SK-N-SH (cell line): ENCODE measurements at regions not wholly inside any gene's neighbourhood (a gene's known extent, or its start where the extent isn't known, plus 50 kb on each side); places are given as distances from the start of the nearest gene placed in this dataset.

Source experiments
- CTCF ChIA-PET: fragments of 300-600, 350-600 bp; formaldehyde crosslinking; extraction: SDS; loops from one replicate; lab custom pipeline; 2021; lab: Yijun Ruan, JAX
- POLR2A ChIA-PET: fragments of 350-600 bp; sonication (Branson Sonifier 250); formaldehyde crosslinking; extraction: SDS; loops from one replicate; lab custom pipeline; 2020; ENCODE audit warnings: antibody characterized with exemption, inconsistent platforms; lab: Yijun Ruan, JAX
- DNase-seq: peaks from one replicate; pipeline ENCODE4 v3.0.0; 2012
- H2AFZ ChIP-seq: fragments of 200-600 bp; sonication (generic); 2 replicates; pipeline ENCODE4 v1.8.1; 2016; ENCODE audit warnings: antibody characterized with exemption, mild to moderate bottlenecking, low read depth
- H3F3A ChIP-seq: fragments of 200-600 bp; sonication (generic); replicated peaks from 2 replicates; pipeline ENCODE3; 2016; ENCODE audit warnings: antibody characterized with exemption, mild to moderate bottlenecking; ENCODE audit not compliant: insufficient read depth
- H3K27ac ChIP-seq, 2 experiments: fragments of 200-500 bp in 1 of 2; fragments of 200-600 bp in 1 of 2; sonication (Bioruptor generic) in 1 of 2; sonication (generic), shearing (Covaris generic) in 1 of 2; 2 replicates each; pipeline versions ENCODE4 v1.5.1 to v1.6.1; 2014 to 2016; ENCODE audit warnings: low read depth in 2 of 2, inconsistent platforms in 1 of 2, low read length in 1 of 2, mild to moderate bottlenecking in 1 of 2, mixed read lengths in 1 of 2
- H3K27me3 ChIP-seq: fragments of 200-600 bp; sonication (generic), shearing (Covaris generic); 2 replicates; pipeline ENCODE4 v1.6.1; 2016; ENCODE audit warnings: mixed run types; ENCODE audit not compliant: insufficient read depth
- H3K36me3 ChIP-seq, 2 experiments: fragments of 200-500 bp in 1 of 2; fragments of 200-600 bp in 1 of 2; sonication (Bioruptor generic) in 1 of 2; sonication (generic) in 1 of 2; replicated peaks in 1 of 2; 2 replicates each; pipeline versions ENCODE3 to v1.5.1; 2014 to 2016; ENCODE audit warnings: low read length in 1 of 2, mild to moderate bottlenecking in 1 of 2; ENCODE audit not compliant: insufficient read depth in 2 of 2, control insufficient read depth in 1 of 2
- H3K4me1 ChIP-seq, 2 experiments: fragments of 200-500 bp in 1 of 2; fragments of 200-600 bp in 1 of 2; sonication (Bioruptor generic) in 1 of 2; sonication (generic), shearing (Covaris generic) in 1 of 2; 2 replicates each; pipeline versions ENCODE4 v1.5.1 to v1.6.1; 2014 to 2016; ENCODE audit warnings: low read depth in 1 of 2, low read length in 1 of 2, mixed run types in 1 of 2; ENCODE audit not compliant: insufficient read depth in 2 of 2, control insufficient read depth in 1 of 2
- H3K4me2 ChIP-seq: fragments of 200-600 bp; sonication (generic), shearing (Covaris generic); 2 replicates; pipeline ENCODE4 v1.6.1; 2017; ENCODE audit warnings: mixed run types
- H3K4me3 ChIP-seq, 2 experiments: fragments of 200-500 bp in 1 of 2; fragments of 200-600 bp in 1 of 2; sonication (Bioruptor generic) in 1 of 2; sonication (generic), shearing (Covaris generic) in 1 of 2; 2 replicates each; pipeline versions ENCODE4 v1.5.1 to v1.8.1; 2014 to 2016; ENCODE audit warnings: low read depth in 2 of 2, inconsistent platforms in 1 of 2, low read length in 1 of 2, mild to moderate bottlenecking in 1 of 2, mixed read lengths in 1 of 2, moderate library complexity in 1 of 2
- H3K79me2 ChIP-seq: fragments of 200-600 bp; sonication (generic); 2 replicates; pipeline ENCODE4 v1.8.1; 2017; ENCODE audit warnings: mild to moderate bottlenecking; ENCODE audit not compliant: insufficient read depth
- H3K9ac ChIP-seq: fragments of 200-600 bp; sonication (generic); 2 replicates; pipeline ENCODE4 v1.6.1; 2017; ENCODE audit warnings: mixed run types
- H3K9me2 ChIP-seq: fragments of 200-600 bp; sonication (generic); 2 replicates; pipeline ENCODE4 v1.6.1; 2017; ENCODE audit warnings: mixed run types
- H3K9me3 ChIP-seq: fragments of 200-600 bp; sonication (generic); 2 replicates; pipeline ENCODE4 v1.6.1; 2017; ENCODE audit warnings: mixed run types, mild to moderate bottlenecking, moderate library complexity
- H4K20me1 ChIP-seq: fragments of 200-600 bp; sonication (generic); 2 replicates; pipeline ENCODE4 v1.6.1; 2017; ENCODE audit warnings: mild to moderate bottlenecking, mixed run types; ENCODE audit not compliant: insufficient read depth
- CTCF ChIP-seq: fragments of 200-600 bp; sonication (generic); IDR thresholded peaks from 2 replicates; pipeline ENCODE4 v1.6.1; 2017; ENCODE audit warnings: antibody characterized with exemption, mild to moderate bottlenecking, moderate library complexity
- EZH2phosphoT487 ChIP-seq: fragments of 200-600 bp; sonication (generic); IDR thresholded peaks from 2 replicates; pipeline ENCODE4 v1.6.1; 2017; ENCODE audit warnings: low read depth, mixed run types, mild to moderate bottlenecking, antibody characterized with exemption, moderate library complexity, borderline replicate concordance
- FOSL2 ChIP-seq: IDR thresholded peaks from 2 replicates; pipeline ENCODE4 v1.4.0; 2012; ENCODE audit warnings: low read depth, mild to moderate bottlenecking, moderate library complexity, borderline replicate concordance
- GATA2 ChIP-seq: sonication (generic); formaldehyde crosslinking; IDR thresholded peaks from 2 replicates; pipeline ENCODE4 v1.5.0; 2020; ENCODE audit warnings: mild to moderate bottlenecking, missing genetic modification reagents
- NFIC ChIP-seq: IDR thresholded peaks from 2 replicates; pipeline ENCODE4 v1.4.0; 2012; ENCODE audit warnings: borderline replicate concordance
- POLR2AphosphoS5 ChIP-seq: IDR thresholded peaks from 2 replicates; pipeline ENCODE4 v1.6.1; 2012; ENCODE audit warnings: low read depth, low read length
- RAD21 ChIP-seq: IDR thresholded peaks from 2 replicates; pipeline ENCODE4 v1.6.1; 2012; ENCODE audit warnings: mild to moderate bottlenecking, low read length
- RXRA ChIP-seq: IDR thresholded peaks from 2 replicates; pipeline ENCODE4 v1.4.0; 2012; ENCODE audit warnings: low read depth, mild to moderate bottlenecking, borderline replicate concordance
- SIN3A ChIP-seq: IDR thresholded peaks from 2 replicates; pipeline ENCODE4 v1.6.1; 2012; ENCODE audit warnings: low read depth, mild to moderate bottlenecking, low read length, moderate library complexity, borderline replicate concordance
- SMC3 ChIP-seq: IDR thresholded peaks from 2 replicates; pipeline ENCODE4 v1.6.1; 2012; ENCODE audit warnings: low read depth, low read length, improper control_type of control experiment
- USF1 ChIP-seq: IDR thresholded peaks from 2 replicates; pipeline ENCODE4 v1.4.0; 2012; ENCODE audit warnings: low read depth, borderline replicate concordance
- ZBTB33 ChIP-seq: IDR thresholded peaks from 2 replicates; pipeline ENCODE4 v1.4.0; 2012; ENCODE audit warnings: low read depth, borderline replicate concordance
- WGBS: methylation state at CpG from one replicate; pipeline ENCODE4 v1.1.6; 2017; ENCODE audit warnings: low lambda C conversion rate; 5-methylcytosine and 5-hydroxymethylcytosine counted together
- TF ChIP-seq, protein P1 (sequence below): fragments of 150-350 bp; IDR thresholded peaks from 2 replicates; pipeline ENCODE4 v1.6.1; 2016; ENCODE audit warnings: mild to moderate bottlenecking, low read depth, low read length
- TF ChIP-seq, protein P2 (sequence below): IDR thresholded peaks from 2 replicates; pipeline ENCODE4 v1.4.0; 2012; ENCODE audit warnings: low read depth

- no peak for TF ChIP-seq EZH2phosphoT487
- TF ChIP-seq NFIC: no peak
- no peak for TF ChIP-seq USF1
- no peak for TF ChIP-seq FOSL2
- no peak for TF ChIP-seq SMC3
- no peak for TF ChIP-seq RAD21
- no peak for TF ChIP-seq CTCF
- TF ChIP-seq GATA2 (CRISPR knock-in tag): no peak
- TF ChIP-seq, protein P1, sequence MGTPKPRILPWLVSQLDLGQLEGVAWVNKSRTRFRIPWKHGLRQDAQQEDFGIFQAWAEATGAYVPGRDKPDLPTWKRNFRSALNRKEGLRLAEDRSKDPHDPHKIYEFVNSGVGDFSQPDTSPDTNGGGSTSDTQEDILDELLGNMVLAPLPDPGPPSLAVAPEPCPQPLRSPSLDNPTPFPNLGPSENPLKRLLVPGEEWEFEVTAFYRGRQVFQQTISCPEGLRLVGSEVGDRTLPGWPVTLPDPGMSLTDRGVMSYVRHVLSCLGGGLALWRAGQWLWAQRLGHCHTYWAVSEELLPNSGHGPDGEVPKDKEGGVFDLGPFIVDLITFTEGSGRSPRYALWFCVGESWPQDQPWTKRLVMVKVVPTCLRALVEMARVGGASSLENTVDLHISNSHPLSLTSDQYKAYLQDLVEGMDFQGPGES: no peak
- no peak for TF ChIP-seq ZBTB33
- TF ChIP-seq, protein P2, sequence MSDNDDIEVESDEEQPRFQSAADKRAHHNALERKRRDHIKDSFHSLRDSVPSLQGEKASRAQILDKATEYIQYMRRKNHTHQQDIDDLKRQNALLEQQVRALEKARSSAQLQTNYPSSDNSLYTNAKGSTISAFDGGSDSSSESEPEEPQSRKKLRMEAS: no peak
- TF ChIP-seq POLR2AphosphoS5: no peak
- no peak for TF ChIP-seq RXRA
- no peak for TF ChIP-seq SIN3A
- Histone ChIP-seq H4K20me1 (no peaks in the 10 kb centered on the region), H3K27me3 (no peaks in the 10 kb centered on the region), H3K79me2 (no peaks in the 10 kb centered on the region; the same call in 1 of the 2 replicates), H3K36me3 (no peaks in the 10 kb centered on the region), H3K27ac (no peak overlapping the region), H3K4me2 (no peak overlapping the region), H3K9me3 (peaks cover 3% of the 10 kb centered on the region; the same call in 1 of the 2 replicates), H3K4me1 (no peaks in the 10 kb centered on the region), H2AFZ (no peak overlapping the region), H3F3A (no peaks in the 10 kb centered on the region), H3K9me2 (no peaks in the 10 kb centered on the region), H3K4me3 (no peak overlapping the region), H3K9ac (no peak overlapping the region)
- ChIA-PET POLR2A (no interaction called here), CTCF (no interaction called here)
- WGBS: 47% methylated on average over 5 of the region's 5 CpGs
- no peak for DNase-seq
Measured at GRCh38 chr5:166724284-166724683, 1567.2 kb upstream of the WWC1 start.
